Activated T-cell treated with anti-CD3 and anti-CD28 coated beads, Interleukin-2, amount 50 U/mL, for 4 hours (primary cell): ENCODE measurements at regions not wholly inside any gene's neighbourhood (a gene's known extent, or its start where the extent isn't known, plus 50 kb on each side); places are given as distances from the start of the nearest gene placed in this dataset.

ENCODE experiments used
- ATAC-seq, 2 donors: fragments of 200-7000 bp; cut with Tn5 transposase; one replicate each; pipeline ENCODE4 v1.10.0; 2021
- DNase-seq: peaks from one replicate; pipeline ENCODE4 v3.0.0-alpha.2; 2020
- H3K27me3 Mint-ChIP-seq: one replicate; pipeline ENCODE4 v1.8.0; 2021; ENCODE audit warnings: low read depth, mixed read lengths
- H3K36me3 Mint-ChIP-seq: one replicate; pipeline ENCODE4 v1.8.0; 2022; ENCODE audit warnings: mixed read lengths; ENCODE audit not compliant: insufficient read depth
- H3K4me1 Mint-ChIP-seq: one replicate; pipeline ENCODE4 v1.8.0; 2021; ENCODE audit warnings: low read depth, mixed read lengths
- H3K4me3 Mint-ChIP-seq: one replicate; pipeline ENCODE4 v1.8.0; 2021; ENCODE audit warnings: mild to moderate bottlenecking, moderate library complexity, mixed read lengths
- H3K9me3 Mint-ChIP-seq: one replicate; pipeline ENCODE4 v1.8.0; 2021; ENCODE audit warnings: mixed read lengths

DNA sequence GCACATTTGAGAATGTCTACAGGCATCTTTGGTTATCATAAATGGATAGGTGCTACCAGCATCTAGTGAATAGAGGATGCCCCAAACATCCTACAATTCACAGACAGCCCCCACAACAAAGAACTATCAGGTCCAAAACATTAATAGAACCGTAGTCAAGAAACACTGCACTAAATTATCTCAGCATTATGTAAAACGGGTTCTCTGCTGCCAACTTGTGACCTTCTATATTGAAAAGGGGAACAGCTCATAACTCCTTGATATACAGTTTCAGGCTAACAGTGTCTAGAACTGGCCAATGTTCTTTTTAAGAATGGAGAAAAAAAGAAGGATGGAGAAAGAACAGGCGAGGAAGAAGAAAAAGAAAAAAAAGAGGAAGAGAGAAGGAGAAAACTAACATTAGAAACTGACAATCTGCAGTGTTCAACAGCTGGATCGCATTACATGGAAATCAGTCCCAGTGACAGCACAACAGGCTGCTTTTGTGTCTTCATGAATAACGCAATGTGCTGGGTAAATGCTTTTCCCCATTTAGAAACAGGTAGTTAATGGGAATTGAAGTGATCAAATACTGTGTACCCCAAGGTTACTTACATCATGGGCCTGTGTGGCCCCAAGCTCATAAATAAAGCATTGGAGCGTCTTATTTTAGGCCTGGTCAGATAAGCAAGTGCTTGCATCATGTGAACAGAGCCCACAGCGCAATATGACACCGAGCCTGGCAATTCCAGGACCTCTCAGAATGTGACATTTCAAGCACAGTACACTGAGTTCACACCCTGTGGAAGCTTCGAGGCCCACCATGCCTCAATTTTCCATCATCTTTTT lies 339.5 kb downstream of the DHX15 start:
- ATAC-seq (no peak), DNase-seq (no peak)
- Mint-ChIP-seq H3K27me3 (no peaks in the 10 kb centered on the region), H3K4me1 (no peaks in the 10 kb centered on the region), H3K4me3 (no peak overlapping the region), H3K9me3 (no peaks in the 10 kb centered on the region), H3K36me3 (no peaks in the 10 kb centered on the region)

DNA sequence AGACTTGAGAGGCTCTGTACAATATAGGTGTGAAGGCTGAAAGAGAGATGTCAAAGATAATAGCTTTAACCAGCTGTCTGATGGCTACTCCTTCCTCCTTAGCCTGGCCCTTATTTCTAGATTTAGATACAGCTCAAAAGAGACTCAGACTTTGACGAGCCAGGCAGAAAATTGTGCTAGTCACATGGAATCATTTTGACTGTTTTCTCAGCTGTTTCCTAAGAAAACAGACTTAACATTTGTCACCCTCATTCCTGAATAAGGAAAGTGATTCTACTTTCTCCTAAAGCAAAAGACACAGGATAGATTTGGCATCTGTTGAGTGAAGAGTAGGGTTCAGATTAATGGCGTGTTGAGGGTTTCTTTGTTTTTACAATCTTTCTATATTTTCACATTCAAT lies 340.7 kb downstream of the DHX15 start:
- Mint-ChIP-seq H3K4me1 (no peaks in the 10 kb centered on the region), H3K9me3 (no peaks in the 10 kb centered on the region), H3K4me3 (no peak overlapping the region), H3K27me3 (no peaks in the 10 kb centered on the region), H3K36me3 (no peaks in the 10 kb centered on the region)
- DNase-seq (no peak), ATAC-seq (no peak)

DNA sequence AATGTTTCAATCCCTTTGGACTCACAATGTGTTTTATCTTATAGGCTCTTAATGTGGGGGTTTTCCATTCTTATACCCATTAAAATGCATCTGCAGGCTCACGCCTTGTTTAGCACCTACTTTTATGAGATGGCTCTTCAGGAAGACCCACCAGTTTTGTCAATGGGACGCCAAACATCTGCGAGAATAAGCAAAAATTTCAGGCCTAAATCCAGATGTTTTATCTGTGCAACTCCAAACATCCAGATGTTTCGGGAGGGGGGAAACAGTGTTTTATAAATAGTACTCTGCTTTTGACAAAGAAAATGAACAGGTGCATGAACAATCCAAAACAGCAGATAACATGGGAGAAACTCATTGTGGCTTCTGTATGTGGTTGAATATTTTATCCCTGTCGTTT lies 342.8 kb downstream of the DHX15 start:
- Mint-ChIP-seq H3K9me3 (no peaks in the 10 kb centered on the region), H3K36me3 (no peaks in the 10 kb centered on the region), H3K4me1 (no peaks in the 10 kb centered on the region), H3K27me3 (no peaks in the 10 kb centered on the region), H3K4me3 (no peak overlapping the region)
- DNase-seq: no peak
- ATAC-seq: no peak

DNA sequence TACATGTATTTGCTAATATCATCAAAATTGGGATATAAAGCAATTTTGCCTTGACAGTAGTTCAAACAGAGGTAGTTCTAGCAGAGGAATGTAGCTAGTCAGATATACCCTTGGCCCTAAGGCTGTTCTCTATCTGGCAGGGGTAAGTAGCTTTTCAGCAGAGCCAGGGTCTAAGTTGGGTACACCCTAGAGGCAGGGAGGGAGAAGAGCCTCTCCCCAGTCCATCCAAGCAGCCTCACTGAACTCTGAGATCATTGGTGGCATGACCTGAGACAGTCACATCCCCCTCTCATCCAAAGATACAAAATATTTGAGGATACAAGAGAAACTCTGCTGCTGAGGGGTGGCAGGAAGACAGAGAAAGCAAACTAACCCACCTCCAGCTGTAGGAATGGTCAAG lies 343.7 kb downstream of the DHX15 start:
- ATAC-seq: no peak
- Mint-ChIP-seq H3K4me3 (no peak overlapping the region), H3K27me3 (no peaks in the 10 kb centered on the region), H3K36me3 (no peaks in the 10 kb centered on the region), H3K9me3 (no peaks in the 10 kb centered on the region), H3K4me1 (no peaks in the 10 kb centered on the region)
- DNase-seq: no peak

DNA sequence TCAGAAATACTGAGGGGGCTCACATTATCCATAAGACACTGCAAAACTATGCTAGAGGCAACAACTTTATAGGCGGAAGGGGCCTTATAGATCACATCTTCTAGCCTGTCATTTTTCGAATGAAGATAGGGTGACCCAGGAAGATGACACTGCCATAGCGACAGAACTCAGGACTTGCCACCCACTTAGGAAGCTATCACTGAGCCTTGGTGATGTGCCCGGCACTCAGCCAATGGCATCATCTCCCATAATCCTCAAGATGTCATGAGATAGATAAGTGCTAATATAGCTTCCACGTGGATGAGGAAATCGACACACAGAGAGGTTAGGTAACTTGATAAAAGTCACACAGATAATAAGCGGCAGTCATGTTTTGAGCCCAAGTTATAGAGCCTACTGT lies 346.6 kb downstream of the DHX15 start:
- H3K4me1 Mint-ChIP-seq: no peaks in the 10 kb centered on the region
- H3K9me3 Mint-ChIP-seq: no peaks in the 10 kb centered on the region
- no peaks in the 10 kb centered on the region for H3K36me3 Mint-ChIP-seq
- no peak for DNase-seq
- no peaks in the 10 kb centered on the region for H3K27me3 Mint-ChIP-seq
- no peak overlapping the region for H3K4me3 Mint-ChIP-seq
- ATAC-seq: no peak

DNA sequence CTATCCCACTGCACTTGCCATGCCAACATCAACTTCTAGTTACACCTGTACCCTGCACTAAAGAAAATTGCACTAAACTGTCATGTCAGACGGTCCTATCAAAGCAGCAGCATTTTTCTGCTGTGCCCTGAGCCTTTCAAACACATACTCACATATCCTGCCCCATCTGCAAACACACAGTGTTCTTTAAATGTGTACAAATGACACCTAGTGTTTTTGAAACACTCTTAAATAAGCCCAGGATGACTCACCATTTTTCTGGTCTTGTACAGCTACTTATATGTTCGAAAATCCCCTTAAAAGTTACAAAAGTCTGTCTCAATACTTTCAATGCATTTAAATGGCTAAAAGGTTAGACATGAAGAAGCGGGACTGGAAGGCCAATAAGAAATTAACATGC lies 346.7 kb upstream of the PPARGC1A start:
- H3K4me3 Mint-ChIP-seq: no peak overlapping the region
- no peak for ATAC-seq
- H3K9me3 Mint-ChIP-seq: no peaks in the 10 kb centered on the region
- H3K36me3 Mint-ChIP-seq: no peaks in the 10 kb centered on the region
- H3K4me1 Mint-ChIP-seq: no peaks in the 10 kb centered on the region
- DNase-seq: no peak
- no peaks in the 10 kb centered on the region for H3K27me3 Mint-ChIP-seq

DNA sequence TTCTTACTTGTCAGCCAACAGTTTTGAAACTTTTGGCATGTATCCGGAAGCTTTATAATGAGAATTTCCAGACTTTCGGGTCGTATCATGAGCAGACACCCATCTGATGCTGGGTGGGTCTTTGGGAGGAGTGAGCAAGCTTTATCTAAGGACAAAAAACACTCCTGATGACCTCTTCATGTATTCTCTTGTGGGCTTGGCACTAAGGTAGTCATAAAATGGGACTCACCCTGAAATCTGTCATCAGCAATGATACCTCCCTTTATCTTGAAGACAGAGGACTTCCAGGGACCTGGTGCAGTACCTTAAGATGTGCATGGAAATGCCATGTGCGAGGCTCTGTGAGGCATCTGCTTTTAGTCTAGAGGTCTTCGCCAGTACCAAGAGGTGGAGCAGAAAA lies 346.3 kb upstream of the PPARGC1A start:
- Mint-ChIP-seq H3K4me1 (no peaks in the 10 kb centered on the region), H3K4me3 (no peak overlapping the region), H3K27me3 (no peaks in the 10 kb centered on the region), H3K36me3 (no peaks in the 10 kb centered on the region), H3K9me3 (no peaks in the 10 kb centered on the region)
- DNase-seq (no peak), ATAC-seq (no peak)

DNA sequence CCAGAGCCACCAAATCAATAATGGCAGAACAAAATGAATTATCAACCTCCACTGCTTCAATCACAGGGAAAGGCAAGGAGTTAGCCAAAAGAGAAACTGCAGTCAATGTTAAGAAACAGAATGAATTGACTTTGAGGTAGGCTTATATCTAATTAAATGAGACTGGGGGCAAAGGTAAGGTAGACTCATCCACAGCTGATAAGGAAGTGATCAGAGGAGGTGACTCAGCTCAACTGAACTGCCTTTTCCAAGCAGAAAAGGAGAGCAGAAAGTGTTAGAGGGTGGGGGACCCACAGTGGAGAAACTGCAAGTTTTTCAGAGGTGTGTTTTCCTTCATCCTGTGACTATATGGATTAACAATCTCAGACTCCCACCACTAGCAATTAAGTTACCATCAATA lies 345.8 kb upstream of the PPARGC1A start:
- DNase-seq: no peak
- no peak for ATAC-seq
- no peaks in the 10 kb centered on the region for H3K36me3 Mint-ChIP-seq
- no peaks in the 10 kb centered on the region for H3K27me3 Mint-ChIP-seq
- no peaks in the 10 kb centered on the region for H3K9me3 Mint-ChIP-seq
- H3K4me1 Mint-ChIP-seq: no peaks in the 10 kb centered on the region
- H3K4me3 Mint-ChIP-seq: no peak overlapping the region

DNA sequence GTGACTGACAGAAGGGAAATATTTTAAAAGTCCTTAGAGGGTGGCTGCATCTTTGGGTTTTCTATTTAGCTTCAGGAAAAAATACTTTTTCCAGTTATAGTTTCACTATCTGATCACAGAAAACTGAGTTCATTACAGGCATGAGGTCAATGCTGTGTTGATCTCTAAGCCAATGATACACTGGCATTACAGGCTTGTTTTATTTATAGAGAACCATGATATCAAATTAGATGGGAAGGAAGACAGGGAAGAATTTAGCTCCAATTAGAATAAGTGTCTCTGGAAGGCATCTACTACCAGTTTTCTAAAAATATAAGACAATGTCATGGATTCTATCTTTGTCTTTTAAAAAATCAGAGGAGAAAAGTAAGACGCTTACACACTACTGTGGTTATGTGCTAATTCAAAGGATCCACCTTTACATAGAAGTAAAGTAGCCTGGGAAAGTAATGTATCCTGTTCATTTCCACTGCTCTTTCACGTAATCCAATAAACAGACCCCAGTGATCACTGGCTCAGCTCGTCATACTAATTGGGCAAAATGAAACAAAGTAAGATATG lies 344.5 kb upstream of the PPARGC1A start:
- Mint-ChIP-seq H3K4me3 (no peak overlapping the region), H3K36me3 (no peaks in the 10 kb centered on the region), H3K27me3 (no peaks in the 10 kb centered on the region), H3K4me1 (no peaks in the 10 kb centered on the region), H3K9me3 (peaks cover 3% of the 10 kb centered on the region)
- ATAC-seq (no peak), DNase-seq (no peak)

DNA sequence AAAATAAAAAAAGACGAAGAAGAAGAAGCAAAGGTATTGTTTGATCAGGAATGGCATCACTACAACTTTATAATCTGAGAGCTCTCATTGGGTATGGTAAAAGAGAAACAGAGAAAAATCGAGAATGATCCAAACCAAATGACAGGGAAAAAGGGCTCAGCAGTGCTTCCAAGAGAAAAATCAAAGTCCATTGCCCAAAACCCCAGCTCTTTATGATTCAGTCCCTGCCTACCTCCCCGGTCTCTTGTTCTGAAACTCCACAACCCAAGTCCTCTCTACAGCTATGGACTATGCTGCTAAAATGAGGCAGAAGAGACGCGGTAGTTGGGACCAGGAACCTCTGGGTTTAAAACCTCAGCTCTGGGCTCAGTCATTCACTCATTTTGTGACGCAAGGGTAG lies 341.1 kb upstream of the PPARGC1A start:
- ATAC-seq: no peak
- H3K36me3 Mint-ChIP-seq: no peaks in the 10 kb centered on the region
- H3K9me3 Mint-ChIP-seq: peaks cover 3% of the 10 kb centered on the region
- H3K27me3 Mint-ChIP-seq: no peaks in the 10 kb centered on the region
- no peak for DNase-seq
- no peak overlapping the region for H3K4me3 Mint-ChIP-seq
- no peaks in the 10 kb centered on the region for H3K4me1 Mint-ChIP-seq

DNA sequence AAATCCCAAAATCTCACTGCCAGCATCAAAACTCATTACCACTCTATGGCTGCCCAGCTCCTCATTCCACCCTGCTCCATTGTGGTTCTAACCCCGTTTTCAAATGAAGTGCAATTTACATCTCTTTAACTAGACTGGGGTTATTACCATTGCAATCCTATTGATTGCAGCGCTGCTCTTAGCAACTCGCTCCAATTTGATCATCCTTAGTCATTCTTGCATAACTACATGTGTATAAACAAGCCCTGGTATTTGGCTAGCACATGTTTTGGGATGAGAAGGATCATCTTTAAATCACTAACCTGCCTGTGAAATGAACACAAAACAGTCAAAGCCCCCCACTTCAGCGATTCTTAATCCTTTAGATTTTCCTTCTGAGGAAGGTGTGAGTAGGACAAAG lies 340.1 kb upstream of the PPARGC1A start:
- peaks cover 3% of the 10 kb centered on the region for H3K9me3 Mint-ChIP-seq
- ATAC-seq (no peak), DNase-seq (no peak)
- no peak overlapping the region for H3K4me3 Mint-ChIP-seq
- no peaks in the 10 kb centered on the region for H3K27me3 Mint-ChIP-seq
- no peaks in the 10 kb centered on the region for H3K4me1 Mint-ChIP-seq
- no peaks in the 10 kb centered on the region for H3K36me3 Mint-ChIP-seq

DNA sequence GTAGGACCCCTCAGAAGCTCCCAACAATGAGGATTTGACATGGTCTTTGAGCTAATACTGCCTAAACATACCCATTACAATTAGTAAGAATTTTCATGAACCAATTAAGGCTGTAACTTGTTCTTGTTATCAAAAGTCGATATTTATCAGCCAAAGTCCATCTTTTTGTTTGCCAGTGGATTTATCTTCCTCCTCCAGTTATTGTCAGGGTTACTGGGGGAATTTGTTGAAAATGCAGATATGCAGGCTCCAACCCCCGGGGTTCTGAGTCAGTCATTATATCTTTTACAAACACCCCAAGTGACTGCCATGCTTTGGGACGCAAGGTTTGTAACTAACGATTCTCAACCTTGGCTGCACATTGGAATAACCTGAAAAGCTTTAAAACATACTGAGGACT lies 338.8 kb upstream of the PPARGC1A start:
- DNase-seq (no peak), ATAC-seq (no peak)
- peaks cover 10% of the 10 kb centered on the region for H3K9me3 Mint-ChIP-seq
- H3K27me3 Mint-ChIP-seq: no peaks in the 10 kb centered on the region
- no peaks in the 10 kb centered on the region for H3K36me3 Mint-ChIP-seq
- no peaks in the 10 kb centered on the region for H3K4me1 Mint-ChIP-seq
- H3K4me3 Mint-ChIP-seq: no peak overlapping the region

DNA sequence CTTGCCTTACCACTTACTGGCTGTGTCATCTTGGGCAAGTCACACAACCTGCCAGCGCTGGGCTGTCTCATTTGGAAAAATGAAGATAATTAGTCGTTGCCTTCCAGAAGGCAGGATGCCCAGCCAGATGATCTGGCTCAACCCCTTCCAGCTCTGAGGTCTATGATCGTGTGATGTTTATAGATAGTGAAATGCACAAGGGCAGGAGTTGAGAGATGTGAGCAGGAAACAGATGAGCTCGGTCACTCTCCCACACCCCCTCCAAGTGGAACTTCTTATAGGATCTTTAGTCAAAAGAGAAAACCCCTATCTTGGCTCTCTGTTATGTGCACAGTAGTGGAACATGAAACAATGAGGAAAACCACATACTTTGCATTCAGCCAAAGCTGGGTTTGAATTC lies 336.8 kb upstream of the PPARGC1A start:
- ATAC-seq: no peak
- H3K4me1 Mint-ChIP-seq: no peaks in the 10 kb centered on the region
- peaks cover 10% of the 10 kb centered on the region for H3K9me3 Mint-ChIP-seq
- no peaks in the 10 kb centered on the region for H3K36me3 Mint-ChIP-seq
- no peak for DNase-seq
- H3K27me3 Mint-ChIP-seq: no peaks in the 10 kb centered on the region
- H3K4me3 Mint-ChIP-seq: no peak overlapping the region

DNA sequence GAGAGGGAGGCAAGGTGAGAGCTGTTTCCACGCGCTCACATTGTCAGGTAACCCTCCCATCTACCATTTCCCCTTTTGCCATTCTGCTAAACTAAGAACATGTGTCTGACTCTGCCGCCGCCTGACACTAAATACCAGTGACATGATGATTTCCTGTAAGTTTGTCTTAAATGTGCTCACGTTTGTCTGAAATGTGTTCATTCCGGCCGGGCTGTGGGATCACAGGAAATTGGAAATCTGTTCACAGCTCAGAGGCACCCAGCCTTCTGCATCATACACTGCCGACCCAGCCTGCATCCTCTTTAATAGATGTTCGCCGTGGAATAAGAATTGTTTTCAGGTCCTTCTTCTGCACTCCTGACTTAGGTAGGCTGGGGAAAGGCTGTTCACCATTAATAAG lies 336.2 kb upstream of the PPARGC1A start:
- no peaks in the 10 kb centered on the region for H3K27me3 Mint-ChIP-seq
- H3K9me3 Mint-ChIP-seq: peaks cover 10% of the 10 kb centered on the region
- no peaks in the 10 kb centered on the region for H3K4me1 Mint-ChIP-seq
- no peak for ATAC-seq
- no peak for DNase-seq
- no peaks in the 10 kb centered on the region for H3K36me3 Mint-ChIP-seq
- H3K4me3 Mint-ChIP-seq: no peak overlapping the region

DNA sequence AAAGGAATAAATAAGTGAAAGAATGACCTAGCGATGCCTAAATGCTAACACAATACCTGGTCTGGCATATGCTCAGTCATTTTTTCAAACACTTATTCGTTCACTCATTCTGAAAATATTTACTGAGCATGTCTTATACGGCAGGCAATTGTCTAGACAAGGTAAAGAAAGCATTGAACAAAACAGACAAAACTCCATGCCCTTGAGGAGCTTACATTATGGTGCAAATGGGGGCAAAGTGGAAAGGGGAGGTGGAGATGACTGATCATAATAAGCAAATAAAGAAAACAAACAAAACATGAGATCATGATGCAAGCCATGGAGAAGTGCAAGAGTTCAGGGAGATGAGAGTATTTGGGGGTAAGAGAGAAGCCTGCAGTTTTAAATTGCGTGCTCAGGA lies 334.6 kb upstream of the PPARGC1A start:
- ATAC-seq (no peak), DNase-seq (no peak)
- no peak overlapping the region for H3K4me3 Mint-ChIP-seq
- H3K27me3 Mint-ChIP-seq: no peaks in the 10 kb centered on the region
- H3K9me3 Mint-ChIP-seq: peaks cover 9% of the 10 kb centered on the region
- no peaks in the 10 kb centered on the region for H3K4me1 Mint-ChIP-seq
- no peaks in the 10 kb centered on the region for H3K36me3 Mint-ChIP-seq
